IPS-18c (cell line): ENCODE measurements at regions not wholly inside any gene's neighbourhood (a gene's known extent, or its start where the extent isn't known, plus 50 kb on each side); places are given as distances from the start of the nearest gene placed in this dataset.

Source experiments
- H3K4me3 ChIP-seq: 2 replicates; pipeline ENCODE4 v1.7.0; 2013; ENCODE audit warnings: low read depth, mild to moderate bottlenecking, low read length, moderate library complexity; ENCODE audit not compliant: insufficient read depth
- H3K9me3 ChIP-seq: one replicate; pipeline ENCODE4 v1.6.1; 2013; ENCODE audit warnings: mild to moderate bottlenecking, low read length, moderate library complexity; ENCODE audit not compliant: control insufficient read depth, insufficient read depth

DNA sequence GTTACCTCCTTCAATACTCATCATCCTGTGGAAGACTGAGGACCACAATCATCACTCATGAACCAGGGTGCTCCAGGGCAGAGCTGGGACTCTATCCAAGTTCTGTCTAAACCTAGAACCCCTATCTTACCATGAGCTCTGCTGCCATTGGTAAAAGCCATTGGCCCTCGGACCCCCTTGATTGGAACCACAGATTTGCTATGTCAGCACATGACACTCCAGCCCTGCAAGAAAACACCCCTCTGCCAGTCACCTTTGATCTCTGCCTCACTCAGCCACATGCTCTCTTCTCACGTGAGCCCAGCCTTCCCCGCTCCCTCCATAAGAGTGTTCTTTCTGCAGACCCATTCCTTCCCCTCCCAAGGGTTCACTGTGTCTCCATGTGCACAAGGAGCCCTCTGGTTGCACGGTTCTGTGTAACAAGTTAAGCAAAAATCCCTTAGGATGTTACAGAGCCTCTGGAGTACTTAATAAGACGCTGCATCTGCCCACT lies 468.8 kb upstream of the DYNLRB2 start:
- H3K4me3 ChIP-seq, result no peak overlapping the region

DNA sequence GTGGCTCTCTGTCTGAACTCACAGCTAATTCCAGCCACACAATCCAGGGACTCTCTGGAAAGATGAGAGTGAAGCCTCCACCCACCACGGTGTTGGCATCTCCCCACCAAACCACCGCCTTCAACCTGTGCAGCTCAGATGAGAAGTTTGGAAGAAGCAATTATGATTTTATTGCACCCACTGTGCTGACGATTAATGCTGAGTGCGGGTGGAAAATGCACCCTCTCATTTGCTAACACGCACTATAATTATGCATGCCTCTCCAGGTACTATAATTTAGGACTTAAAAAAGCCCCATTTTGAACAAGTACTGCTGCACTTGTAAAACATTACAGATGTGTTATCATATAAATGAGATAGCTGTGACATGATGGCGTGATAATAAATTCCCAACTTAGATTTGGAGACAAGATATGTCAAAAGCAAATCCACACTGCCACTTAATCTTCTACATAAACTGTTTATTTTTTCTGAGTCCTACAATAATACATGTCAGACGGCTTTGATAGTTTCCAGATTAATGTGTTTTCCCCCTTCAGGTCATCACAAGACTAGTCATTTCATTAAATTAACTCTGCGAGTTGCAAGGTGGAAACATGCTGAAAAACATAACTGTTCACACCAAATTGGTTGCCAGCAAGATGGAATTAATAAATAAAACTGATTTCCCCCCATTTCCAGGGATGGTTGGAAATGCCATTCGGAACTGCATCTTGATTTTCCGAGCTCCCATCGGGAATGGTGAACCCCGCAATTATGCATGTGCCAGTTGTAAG lies 466.5 kb upstream of the MAF start:
- Histone ChIP-seq H3K9me3 (no peaks in the 10 kb centered on the region), H3K4me3 (no peak overlapping the region)

More for the DNA sequence above, 468.8 kb upstream of the DYNLRB2 start:
- H3K9me3 ChIP-seq, result no peaks in the 10 kb centered on the region

DNA sequence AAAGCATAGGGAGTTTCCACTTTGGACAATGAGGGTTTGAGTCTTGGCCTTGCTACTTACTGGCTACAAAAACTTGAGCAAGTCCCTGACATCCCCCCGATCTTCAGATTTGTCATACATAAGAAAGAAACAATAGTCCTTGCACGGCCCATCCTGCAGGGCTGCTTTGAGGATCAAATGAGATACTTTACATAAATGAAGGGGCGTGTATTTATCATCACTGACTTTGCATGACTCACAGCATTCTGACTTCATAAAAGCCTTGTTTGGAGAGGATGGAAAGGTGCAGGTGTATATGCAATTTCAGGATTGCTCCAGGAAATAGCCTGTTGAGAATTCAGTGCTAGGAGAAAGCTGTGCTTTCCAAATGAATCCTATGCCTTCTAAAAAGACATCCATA lies 465.0 kb upstream of the MAF start:
- no peaks in the 10 kb centered on the region for H3K9me3 ChIP-seq
- H3K4me3 ChIP-seq, result no peak overlapping the region

DNA sequence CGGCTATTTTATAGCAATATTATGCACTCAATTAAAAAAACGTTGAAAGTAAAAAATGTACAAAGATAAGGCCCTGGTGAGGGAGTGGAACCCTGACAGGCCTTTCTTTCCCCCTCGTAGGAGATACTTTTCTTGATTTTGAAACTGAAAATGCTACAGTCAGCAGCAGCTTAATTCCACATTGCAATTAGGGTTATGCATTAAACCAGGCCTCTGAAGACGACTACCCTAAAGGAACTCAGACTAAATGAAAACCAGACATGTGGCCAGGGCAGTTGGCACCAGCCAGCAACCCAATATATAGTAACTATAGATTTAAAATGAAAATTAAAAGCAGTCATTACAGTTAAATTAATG lies 463.2 kb upstream of the MAF start:
- no peak overlapping the region for H3K4me3 ChIP-seq
- H3K9me3 ChIP-seq, result no peaks in the 10 kb centered on the region

DNA sequence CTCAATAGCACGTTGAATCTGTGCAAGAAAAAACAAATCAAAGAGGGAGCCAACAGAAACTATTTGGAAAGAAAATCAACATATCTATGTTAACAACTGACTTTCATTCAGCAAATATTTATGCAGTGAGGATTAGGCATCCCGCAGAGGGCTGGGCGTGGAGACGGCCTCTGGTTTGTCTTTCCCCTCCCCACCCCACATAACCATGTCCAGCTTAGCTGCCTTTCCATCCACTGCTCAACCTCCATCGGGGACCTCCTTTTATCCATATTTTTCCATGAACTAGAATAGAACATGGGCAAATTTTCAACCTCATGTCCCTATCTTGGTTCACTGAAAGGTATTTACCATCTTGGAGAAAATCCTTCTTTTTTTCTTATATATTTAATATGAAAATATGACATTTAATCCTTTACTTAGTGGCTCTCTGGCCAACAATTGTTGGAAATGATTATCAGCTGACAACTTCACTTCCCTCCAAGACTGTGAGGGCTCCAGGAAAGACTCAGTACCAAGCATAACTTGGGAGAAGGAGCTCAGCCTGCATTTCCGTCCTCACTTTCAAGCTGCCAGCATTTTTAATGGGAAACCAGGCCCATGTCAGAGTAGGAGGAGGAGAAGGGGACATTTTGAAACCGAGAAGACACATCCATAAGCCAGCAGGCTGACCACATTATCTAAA lies 462.6 kb upstream of the MAF start:
- Histone ChIP-seq H3K9me3 (no peaks in the 10 kb centered on the region), H3K4me3 (no peak overlapping the region)

DNA sequence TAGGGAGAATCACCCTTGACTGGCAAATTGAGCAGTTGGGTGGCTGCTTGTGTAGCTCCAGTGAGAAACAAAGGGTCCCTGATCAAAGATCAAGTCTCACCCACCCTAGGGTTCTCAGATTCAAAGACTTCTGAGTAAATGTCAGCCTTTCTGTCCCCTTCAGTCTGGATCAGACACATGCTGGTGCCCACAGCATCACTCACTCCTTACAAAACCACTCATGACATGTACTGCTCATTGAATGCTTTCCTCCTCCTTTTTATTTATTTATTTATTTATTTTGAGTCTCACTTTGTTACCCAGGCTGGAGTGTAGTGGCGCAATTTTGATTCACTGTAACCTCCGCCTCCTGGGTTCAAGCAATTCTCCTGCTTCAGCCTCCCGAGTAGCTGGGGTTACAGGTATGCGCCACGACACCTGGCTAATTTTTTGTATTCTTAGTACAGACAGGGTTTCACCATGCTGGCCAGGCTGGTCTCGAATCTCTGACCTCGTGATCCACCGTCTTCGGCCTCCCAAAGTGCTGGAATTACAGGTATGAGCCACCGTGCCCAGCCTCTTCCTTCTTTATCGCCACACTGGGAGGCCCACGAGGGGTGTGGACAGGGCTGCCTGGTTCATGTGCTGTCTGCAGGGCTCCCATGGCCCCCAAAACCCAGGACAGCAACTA lies 462.0 kb upstream of the MAF start:
- Histone ChIP-seq H3K4me3 (no peak overlapping the region; the same call in 1 of the 2 replicates), H3K9me3 (no peaks in the 10 kb centered on the region)

DNA sequence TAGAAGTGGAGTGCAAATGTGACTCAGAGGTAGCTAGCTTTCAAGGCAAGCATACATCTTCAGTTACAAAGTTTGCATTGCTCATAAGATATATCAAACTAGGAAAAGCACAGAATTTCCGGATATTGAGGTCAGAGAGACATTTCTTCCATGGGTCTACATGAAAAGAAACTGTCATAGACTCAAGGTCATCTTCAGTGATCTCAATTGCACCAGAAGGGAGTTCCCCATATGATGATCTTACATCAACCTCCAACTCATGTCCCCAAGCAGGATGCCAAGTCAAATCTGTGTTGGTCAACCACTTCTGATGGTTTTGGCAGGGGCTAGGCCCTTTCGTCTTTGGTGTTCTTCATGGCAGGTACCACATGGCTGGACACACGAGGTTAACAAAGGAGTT lies 459.9 kb upstream of the MAF start:
- H3K4me3 ChIP-seq, result no peak overlapping the region
- H3K9me3 ChIP-seq, result no peaks in the 10 kb centered on the region

DNA sequence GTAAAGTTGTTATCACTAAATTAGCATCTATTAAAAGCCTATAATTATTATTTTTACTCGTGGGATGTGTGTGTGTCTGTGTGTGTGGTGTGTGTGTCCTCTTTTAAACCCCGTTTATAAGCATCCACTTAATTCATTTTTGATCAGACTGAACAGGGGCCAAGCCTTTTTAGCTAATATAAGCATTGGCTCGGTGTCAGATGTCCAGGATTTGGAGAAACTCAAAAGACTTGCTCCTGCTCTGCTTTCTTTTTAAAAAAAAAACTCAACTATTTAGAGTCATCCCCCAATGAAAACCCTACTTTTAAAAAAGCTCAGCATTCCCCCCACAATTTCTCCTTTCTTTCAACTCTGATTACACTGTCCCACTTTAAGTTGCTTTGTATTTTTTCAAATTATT lies 459.3 kb upstream of the MAF start:
- H3K9me3 ChIP-seq, result no peaks in the 10 kb centered on the region
- H3K4me3 ChIP-seq, result no peak overlapping the region

DNA sequence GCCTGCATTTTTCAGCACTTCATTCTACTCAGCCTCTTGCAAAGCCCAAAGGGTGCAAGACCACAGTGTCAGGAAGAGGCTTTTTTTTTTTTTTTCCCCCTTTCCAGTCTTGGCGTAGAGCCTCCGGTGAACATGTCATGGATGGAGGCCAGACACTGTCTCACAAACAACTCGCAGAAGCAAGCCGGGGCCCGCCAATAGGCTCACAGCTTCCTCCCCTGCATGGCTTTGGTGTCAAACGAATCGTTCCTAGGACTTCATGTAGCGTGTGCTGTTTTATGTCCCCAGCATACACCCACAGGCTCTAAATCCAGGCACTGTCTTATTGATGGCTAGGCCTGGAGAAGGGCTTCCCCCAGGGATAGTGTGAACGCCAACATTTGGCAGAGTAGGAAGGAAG lies 457.7 kb upstream of the MAF start:
- Histone ChIP-seq H3K4me3 (no peak overlapping the region), H3K9me3 (no peaks in the 10 kb centered on the region)

DNA sequence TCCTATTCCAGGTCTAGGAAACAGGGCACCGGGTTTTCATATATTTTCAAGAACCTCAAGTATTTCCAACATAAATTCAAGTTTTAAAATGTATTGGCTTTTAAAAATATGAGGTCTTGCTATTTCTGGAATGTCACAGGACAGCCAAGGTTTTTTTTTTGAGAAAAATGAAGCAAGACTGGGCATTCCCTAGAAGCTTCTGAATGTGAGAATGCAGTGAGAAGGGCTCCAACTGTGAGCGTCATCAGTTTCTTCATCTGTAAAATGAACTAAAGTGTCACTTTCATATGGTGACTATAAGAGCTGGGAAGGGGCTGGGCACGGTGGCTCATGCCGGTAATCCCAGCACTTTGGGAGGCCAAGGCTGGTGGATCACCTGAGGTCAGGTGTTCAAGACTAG lies 455.8 kb upstream of the MAF start:
- no peaks in the 10 kb centered on the region for H3K9me3 ChIP-seq
- H3K4me3 ChIP-seq, result no peak overlapping the region

DNA sequence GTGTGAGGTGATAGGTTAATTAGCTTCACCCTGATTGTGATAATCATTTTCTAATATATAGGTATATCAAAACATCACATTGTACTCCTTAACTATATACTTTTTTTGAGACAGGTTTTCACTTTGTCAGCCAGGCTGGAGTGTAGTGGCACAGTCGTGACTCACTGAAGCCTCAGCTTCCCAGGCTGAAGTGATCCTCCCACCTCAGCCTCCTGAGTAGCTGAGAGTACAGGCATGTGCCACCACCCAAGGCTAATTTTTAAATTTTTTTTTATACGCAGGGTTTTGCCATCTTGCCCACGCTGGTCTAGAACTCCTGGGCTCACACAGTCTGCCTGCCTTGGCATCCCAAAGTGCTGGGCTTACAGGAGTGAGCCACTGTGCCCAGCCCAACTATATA lies 455.3 kb upstream of the MAF start:
- no peaks in the 10 kb centered on the region for H3K9me3 ChIP-seq
- no peak overlapping the region for H3K4me3 ChIP-seq

DNA sequence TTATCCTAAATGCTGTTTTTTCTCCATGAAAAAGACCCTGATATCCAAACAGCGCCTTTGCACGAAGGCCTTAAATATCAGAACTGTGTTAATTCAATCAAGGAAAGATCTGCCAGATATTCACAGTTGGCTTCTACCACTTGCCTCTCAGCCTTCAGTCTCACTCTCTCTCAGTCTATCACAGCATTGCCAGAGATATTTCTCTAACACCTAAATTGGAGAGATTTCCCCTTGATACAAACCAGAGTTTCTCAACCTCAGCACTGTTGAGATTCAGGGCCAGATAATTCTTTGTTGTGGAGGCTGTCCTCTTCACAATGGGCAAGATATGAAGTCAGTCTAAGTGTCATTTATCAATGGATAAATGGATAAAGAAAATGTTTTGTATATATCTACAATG lies 454.1 kb upstream of the MAF start:
- Histone ChIP-seq H3K9me3 (no peaks in the 10 kb centered on the region), H3K4me3 (no peak overlapping the region)

DNA sequence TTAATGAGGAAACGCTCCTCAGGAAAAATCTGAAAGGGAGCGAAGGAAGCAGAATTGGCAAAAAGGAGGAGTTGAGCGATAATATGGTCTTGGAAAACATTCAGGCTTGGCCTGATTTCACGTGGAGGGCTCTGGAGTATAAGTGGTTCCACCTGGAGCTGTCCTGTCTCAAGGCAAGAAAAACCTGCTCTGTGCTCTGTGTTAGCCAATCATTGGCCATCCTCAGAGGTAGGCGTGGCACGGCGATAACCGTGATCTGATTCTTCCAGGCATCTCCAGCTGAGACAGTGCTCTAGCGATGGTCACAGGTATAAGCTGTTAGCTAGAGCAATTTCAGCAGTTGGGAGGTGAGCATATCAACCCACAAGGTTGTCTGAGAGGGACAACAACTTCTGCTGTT lies 450.5 kb upstream of the MAF start:
- no peaks in the 10 kb centered on the region for H3K9me3 ChIP-seq

DNA sequence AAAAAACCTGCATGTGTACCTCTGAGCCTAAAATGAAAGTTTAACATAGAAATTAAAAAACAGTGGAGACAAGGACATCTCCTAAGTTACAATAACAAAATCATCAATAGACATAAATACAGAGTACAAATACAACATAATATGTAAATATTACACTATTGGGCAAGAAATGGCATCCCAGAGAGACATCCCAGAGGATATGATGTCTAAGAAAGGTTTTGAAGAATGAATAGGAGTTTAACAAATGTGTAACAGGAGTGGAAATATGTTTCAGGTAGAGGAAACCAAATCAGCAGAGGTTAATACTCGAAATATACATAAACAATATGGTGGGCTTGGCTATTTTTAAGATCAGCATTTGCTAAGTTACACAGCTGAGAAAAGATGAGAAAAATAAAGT lies 447.7 kb upstream of the MAF start:
- no peak overlapping the region for H3K4me3 ChIP-seq
- H3K9me3 ChIP-seq, result no peaks in the 10 kb centered on the region

More for the DNA sequence above, 450.5 kb upstream of the MAF start:
- no peak overlapping the region for H3K4me3 ChIP-seq

DNA sequence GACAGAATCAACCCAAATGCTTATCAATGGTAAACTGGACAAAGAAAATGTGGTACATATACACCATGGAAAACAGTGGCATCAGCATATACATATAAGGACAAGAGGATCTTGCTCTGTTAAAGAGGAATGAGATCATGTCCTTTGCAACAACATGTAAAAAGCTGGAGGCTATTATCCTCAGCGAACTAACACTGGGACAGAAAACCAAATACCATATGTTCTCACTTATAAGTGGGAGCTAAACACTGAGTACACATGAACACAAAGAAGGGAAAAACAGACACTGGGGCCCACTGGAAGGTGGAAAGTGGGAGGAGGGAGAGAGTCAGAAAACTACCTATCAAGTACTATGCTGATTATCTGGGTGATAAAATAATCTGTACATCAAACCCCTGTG lies 447.3 kb upstream of the MAF start:
- H3K4me3 ChIP-seq, result no peak overlapping the region

DNA sequence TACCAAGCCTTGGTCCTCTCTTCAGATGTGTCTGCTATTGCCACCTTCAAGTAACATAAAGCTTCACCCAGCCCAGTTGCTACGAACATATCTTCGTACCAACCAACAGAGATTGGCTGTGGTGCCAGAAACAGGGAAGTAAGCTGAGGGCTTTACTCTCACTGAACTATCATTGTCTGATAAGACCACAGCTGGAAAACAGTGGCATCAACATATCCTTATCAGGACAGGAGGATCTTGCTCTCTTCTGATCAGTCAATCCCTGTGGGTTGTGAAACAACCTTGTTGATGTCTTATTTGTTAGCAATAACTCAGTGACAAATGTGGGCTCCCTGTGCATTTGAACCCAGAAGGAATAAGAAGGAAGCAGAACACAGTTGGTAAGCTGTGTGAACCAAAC lies 446.3 kb upstream of the MAF start:
- Histone ChIP-seq H3K9me3 (no peaks in the 10 kb centered on the region), H3K4me3 (no peak overlapping the region)

More for the DNA sequence above, 447.3 kb upstream of the MAF start:
- no peaks in the 10 kb centered on the region for H3K9me3 ChIP-seq

DNA sequence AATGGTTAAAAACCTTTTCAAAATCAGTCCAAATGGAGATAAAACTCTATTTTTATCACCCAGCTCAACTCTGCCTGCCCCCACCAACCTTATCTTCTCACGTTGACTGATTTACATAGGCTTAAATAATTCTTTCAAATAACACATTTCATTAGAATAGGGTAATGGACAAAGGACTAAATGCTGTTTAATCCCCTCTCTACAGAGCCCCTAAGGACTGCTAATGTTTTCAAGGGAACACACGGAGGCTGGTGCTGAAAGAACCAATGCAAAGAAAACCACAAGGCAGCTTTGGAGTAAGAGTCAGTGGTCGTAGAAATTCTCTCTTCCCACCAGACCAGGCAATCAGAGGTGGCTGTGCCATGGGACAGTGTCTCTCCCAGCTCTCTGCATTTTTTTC lies 445.7 kb upstream of the MAF start:
- no peak overlapping the region for H3K4me3 ChIP-seq
- no peaks in the 10 kb centered on the region for H3K9me3 ChIP-seq

DNA sequence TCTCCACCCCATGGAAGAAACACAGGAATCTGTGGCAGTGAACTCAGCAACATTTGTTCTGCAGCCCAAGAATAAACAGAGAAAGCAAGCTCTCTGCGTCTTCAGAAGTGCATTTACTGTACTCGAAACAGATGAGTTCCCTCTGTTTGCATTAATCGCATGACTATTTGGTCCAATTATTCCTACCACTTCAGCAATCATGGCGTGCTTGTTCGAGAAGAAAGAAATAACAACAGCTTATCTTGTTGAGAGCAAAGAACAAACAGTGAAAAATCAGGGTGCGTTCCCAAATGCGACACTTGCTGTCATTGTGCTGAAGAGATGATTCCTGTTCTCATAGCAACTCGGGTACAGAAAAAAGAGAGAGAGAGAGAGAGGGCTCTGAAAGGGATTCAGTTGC lies 445.3 kb upstream of the MAF start:
- Histone ChIP-seq H3K4me3 (no peak overlapping the region), H3K9me3 (no peaks in the 10 kb centered on the region)
